EH (cell line): ENCODE measurements at regions not wholly inside any gene's neighbourhood (a gene's known extent, or its start where the extent isn't known, plus 50 kb on each side); places are given as distances from the start of the nearest gene placed in this dataset.
"Not testable (repeated sequence)": the region's sequence is repeated elsewhere in the genome, so short reads cannot be mapped to it uniquely, and the experiment has no call there.

Experiments used
- DNase-seq: peaks from one replicate; pipeline ENCODE4 v3.0.0-alpha.2; 2015; ENCODE audit warnings: low read depth

GRCh38 chr22:22346401-22347107 is 102.0 kb downstream of the VPREB1 start:
- no peak for DNase-seq

GRCh38 chr22:22348127-22348814 is 103.7 kb downstream of the VPREB1 start:
- no peak for DNase-seq

DNA sequence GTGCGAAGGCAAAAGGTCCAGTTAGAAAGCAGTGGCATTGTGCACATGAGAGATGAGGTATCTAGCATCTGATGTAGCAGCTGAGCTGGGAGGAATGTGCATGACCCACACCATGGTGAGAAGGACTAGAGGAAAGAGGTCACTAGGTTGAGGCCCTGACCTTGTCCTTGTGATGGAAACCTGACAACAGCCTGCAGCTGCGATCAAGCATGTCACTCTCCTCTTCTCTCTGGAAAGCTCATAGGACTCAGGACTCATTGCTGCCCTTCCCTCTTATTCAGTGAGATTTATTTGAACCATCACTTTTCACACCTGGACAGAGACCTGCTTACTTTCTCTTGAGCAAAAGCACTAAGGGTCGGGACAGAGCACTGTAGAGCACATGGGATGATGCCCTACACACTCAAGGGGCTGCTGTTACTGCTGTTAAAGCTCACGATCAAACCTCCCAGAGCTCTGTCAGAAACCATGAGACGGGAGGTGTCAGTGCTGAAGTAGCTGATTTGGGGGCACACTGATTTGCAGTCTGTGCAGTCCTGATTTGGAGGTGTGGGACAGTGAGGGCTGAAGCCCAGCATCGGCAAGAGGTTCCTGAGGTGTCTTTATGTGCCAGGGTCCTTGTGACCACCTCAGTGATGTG is 104.3 kb downstream of the VPREB1 start:
- DNase-seq, result no peak

- DNase-seq, result no peak
These were observed 104.9 kb downstream of the VPREB1 start for GRCh38 chr22:22349455-22349836.

GRCh38 chr22:22351366-22351765 is 106.8 kb downstream of the VPREB1 start:
- DNase-seq, result no peak

GRCh38 chr22:22352371-22352999 is 107.9 kb downstream of the VPREB1 start:
- no peak for DNase-seq

DNA sequence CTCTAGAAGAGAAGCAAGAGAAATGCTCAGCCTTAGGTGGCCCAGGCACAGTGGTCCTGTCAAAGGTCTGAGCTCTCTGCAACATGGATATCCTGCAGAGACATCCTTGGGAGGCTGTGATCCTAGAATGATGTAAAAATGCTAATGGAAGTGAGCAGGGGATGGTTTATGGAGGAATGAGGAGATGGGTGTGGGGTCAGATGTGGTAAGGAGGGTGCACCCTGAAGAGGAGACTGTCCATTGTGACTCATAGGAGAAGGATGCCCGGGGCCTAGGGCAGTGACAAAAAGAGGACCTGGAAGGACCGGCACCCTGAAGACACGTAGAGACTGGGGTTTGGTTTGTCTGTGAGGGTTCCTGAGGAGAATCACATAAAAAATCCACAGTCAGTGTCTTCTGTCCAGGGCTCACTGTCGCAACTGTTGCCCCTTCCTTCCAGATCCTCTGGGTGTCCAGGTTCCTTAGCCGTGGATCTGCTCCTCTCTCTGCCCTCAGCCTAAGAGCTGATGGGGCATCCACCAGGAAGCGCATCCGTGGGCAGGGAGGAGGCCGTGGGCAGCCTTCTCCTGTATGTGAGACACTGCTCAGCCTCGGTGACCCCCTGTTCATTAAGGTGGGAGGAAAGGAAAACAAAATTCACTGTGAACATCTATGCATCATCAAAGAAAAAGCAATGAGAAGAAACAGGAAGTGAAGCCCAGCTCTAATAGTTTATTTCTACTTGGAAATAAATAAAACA is 110.7 kb downstream of the VPREB1 start:
- DNase-seq, result peak; percentile 13

DNA sequence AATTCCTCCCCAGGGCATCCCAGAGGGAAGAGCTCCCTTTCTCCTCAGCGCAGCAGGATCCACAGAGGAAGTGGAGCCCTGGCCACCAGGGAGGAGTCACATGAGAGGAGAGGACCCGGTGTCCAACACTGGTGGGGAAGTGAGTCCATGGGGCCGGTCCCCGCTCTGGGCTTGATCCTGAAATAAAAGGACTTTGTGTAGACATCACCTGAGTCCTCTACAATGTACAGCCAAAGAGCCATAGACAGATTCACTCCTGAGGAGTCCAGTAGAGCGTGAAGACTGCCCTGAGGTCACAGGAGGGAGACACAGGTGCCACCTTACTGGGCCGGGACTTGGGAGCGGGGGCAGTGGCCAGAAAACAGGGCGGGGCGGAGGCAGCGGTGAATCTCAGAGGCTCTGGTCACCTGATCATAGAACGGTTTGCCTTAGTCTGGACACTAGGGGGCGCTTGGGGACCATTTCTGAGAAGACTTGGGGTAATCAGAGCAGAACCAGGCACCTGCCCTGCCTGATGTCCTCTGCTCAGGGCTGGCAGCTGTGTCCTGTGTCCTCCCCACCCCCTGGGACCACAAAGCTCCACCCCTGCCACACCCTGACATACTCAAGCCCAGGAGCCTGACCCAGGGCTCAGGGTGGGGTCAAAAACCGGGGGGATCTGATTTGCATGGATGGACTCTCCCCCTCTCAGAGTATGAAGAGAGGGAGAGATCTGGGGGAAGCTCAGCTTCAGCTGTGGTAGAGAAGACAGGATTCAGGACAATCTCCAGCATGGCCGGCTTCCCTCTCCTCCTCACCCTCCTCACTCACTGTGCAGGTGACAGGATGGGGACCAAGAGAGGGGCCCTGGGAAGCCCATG is 112.7 kb downstream of the VPREB1 start:
- peak; percentile 66 for DNase-seq

GRCh38 chr22:22358152-22358551 is 113.6 kb downstream of the VPREB1 start:
- DNase-seq, result no peak

- DNase-seq, result no peak
These were observed 114.1 kb downstream of the VPREB1 start for GRCh38 chr22:22358686-22359085.

- no peak for DNase-seq
These were observed 114.9 kb downstream of the VPREB1 start for GRCh38 chr22:22359465-22359864.

DNA sequence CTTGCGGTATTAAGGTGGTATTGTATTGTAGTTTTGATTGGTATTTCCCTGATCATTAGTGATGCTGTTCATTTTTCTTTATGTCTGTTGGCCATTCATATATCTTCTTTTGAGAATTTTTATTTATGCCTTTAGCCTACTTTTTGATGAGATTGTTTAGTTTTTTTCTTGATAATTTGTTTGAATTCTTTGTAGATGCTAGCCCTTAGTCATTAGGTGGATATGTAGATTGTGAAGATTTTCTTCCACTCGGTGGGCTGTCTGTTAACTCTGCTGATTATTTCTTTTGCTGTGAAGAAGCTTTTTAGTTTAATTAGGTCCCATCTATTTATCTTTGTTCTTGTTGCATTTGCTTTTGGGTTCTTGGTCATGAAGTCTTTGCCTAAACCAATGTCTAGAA is 115.4 kb downstream of the VPREB1 start:
- no peak for DNase-seq

GRCh38 chr22:22362311-22362710 is 117.7 kb downstream of the VPREB1 start:
- DNase-seq, result no peak

DNA sequence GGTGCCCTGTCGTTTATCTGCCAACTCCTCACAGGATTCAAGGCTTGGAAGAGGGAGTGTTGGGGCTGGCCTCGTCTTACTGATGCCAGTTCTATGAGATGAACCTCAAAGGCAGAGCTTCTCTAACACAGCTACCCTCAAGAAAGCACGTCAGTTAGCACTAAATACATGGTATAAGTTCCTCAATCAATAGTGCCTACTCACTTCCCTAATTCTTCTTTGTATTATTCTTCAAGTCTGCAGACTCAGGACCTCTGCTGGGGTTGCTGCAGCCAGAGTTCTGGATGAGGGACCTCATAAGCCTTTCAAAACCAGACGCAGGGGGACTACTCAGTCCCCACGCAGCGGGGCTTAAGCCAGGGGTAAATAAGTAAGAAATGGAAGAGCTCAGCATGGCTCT is 118.3 kb downstream of the VPREB1 start:
- no peak for DNase-seq

DNA sequence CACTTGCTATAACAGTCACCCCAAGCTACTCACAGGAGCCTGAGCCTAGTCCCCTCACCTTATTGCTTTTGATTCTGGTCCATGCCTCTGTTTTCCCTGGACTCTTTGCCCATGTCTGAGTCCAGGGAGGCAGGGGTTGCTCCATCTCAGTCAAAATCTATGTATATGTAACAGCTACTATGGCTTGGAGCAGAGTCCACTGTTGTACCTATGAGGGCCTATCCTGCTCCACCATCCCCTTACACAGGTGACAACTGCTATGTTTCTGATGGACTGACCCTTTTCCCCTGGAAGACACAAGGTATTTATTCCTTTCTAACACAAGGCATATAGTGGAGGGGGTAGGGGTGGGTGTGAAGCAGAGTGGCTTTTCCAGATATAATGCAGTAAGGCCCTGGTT is 119.6 kb downstream of the VPREB1 start:
- no peak for DNase-seq

DNA sequence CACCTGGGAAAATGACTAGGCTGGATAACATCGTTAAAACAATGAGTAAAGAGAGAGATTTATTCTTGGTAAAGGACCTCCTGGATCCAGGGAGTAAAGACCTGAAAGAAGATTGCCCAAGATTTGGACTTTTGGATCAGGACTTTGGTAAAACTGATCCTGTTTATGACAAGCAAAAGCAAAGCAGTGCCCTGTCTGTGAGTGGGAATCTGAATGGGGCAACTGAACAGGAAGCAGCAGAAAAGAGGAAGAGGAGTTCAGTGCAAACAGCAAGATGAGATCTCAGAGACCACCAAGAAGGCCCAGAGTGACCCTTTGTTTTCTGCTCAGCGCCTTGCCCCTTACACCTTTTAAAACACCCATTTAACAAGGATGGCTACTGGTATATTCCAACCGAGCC is 122.0 kb downstream of the VPREB1 start:
- DNase-seq, result no peak

DNA sequence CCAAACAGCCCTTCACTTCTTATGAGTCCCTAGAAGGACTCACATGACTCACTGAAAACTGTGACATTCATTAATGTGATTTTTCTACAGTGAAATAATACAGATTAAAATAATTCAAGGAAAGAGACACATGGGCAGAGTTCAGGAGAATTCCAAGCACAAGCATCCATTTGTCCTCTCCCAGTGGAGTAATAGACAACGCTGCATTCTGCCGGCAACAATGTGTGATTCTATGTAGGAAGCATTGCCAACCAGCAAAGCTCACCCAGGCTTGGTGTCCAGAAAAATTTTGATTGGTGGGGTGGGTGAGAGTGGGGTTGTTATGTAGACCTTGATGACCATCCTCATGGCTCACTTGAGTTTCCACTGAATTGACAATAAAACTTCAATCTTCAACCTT is 123.9 kb downstream of the VPREB1 start:
- no peak for DNase-seq

DNA sequence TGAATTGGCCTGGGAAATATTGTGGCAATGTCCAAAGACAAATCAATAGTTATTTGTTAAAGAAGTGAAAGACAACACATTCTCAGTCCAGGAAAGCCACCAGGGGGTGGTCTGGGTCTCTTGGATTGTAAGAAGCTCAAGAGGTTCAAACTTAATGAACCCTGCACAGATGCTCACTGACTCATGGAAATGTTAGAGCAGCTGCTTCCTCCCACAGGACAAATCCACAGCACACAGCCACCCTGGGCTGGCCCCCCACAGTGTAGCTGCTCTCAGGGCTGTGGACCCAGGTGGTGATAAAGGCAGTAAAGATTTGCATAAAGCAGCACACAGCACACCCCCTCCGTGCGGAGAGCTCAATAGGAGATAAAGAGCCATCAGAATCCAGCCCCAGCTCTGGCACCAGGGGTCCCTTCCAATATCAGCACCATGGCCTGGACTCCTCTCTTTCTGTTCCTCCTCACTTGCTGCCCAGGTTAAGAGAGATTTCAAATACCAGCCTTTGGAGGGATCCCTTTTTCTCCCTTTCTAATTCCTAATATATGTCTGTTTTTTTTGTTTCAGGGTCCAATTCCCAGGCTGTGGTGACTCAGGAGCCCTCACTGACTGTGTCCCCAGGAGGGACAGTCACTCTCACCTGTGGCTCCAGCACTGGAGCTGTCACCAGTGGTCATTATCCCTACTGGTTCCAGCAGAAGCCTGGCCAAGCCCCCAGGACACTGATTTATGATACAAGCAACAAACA is 124.8 kb downstream of the VPREB1 start:
- not testable (repeated sequence) for DNase-seq

GRCh38 chr22:22369964-22370270 is 125.3 kb downstream of the VPREB1 start:
- DNase-seq, result no peak

DNA sequence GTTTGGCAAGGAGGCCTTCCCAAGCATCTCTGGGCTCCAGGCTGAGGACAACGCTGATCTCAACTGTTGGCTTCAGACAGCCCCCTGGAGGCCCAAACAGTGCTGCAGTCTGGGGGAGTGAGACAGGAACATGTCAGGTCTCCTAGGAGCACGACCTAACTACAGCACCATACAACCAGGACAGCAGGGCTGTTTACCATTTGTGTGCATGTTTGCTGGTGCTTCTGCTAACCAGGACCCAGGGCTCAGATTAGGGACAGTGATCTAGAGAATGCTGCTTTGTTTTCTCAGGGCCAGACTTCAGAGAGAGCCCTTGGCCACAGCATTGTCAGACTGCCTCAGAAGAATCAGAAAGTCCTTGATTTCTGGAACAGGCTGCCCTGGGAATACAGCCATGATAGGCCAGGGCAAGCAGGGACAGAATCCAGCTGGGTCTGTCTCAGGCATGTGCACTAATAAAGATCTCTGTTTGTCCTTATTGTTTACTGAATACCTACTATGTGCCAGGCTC is 126.5 kb downstream of the VPREB1 start:
- DNase-seq, result no peak
